ENCODE measurements at regions not wholly inside any gene's neighbourhood (a gene's known extent, or its start where the extent isn't known, plus 50 kb on each side); places are given as distances from the start of the nearest gene placed in this dataset.
A peak's percentile ranks its signal among the peaks of the same experiment; 100 is the strongest.
"Not testable (repeated sequence)": the region's sequence is repeated elsewhere in the genome, so short reads cannot be mapped to it uniquely, and the experiment has no call there.

DNA sequence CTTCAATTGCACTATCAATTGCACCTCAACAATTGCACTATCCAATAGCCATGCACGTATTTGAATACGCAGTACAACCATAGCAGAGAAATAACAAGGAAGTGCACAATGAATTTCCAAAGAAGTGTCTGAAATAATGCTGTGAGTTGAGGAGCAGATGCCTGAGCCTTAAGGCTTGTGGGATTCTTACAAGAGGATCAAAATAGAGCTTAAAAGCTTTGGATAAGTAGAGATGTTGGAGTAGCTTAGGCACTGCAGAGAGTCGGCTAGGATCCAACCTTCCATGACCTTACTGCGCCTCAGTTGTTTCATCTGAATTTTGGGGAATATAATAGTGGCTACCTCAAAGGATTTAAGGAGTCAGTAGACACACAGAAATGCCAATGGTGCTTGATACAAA is 196.1 kb upstream of the FLRT2 start:
- no peak for DNase-seq

DNA sequence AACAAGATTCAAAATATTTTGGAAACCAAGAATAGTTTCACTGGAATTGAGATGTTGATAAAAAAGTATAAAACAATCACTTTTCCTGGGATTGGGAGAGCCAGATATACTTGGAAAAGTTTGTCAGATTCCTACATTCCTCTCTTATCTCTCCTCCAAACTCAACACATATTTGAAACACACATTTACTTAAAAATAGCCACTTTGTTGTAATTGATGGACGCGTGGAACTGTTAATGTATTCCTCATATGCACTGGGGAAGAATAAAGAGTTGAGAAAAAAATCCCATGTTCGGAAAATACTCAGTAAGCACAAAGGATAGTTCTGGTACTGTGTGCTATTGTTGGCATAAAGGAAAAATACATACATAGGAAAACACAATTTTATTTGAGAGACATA is 195.6 kb upstream of the FLRT2 start:
- DNase-seq: no peak

- no peak for DNase-seq
These were observed 193.7 kb upstream of the FLRT2 start for GRCh38 chr14:85336257-85336656.

DNA sequence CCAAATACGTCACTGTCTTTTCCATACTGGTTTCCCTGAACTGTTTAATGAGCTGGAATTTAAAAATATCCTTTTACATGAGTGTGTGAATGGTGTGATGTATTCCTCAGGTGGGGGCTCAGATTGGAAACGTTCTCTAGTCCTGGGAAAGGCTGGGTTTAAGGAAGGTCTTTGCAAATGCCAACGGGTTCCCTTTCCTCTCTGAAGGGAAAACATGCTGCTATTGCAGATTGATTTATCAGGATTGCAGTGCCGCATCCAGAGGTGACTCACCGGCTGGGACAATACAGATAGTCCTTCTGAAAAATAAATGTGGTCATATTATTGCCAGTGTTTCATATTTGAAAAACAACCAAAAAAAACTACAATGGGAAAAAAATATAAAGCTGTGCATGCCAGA is 193.1 kb upstream of the FLRT2 start:
- no peak for DNase-seq

DNA sequence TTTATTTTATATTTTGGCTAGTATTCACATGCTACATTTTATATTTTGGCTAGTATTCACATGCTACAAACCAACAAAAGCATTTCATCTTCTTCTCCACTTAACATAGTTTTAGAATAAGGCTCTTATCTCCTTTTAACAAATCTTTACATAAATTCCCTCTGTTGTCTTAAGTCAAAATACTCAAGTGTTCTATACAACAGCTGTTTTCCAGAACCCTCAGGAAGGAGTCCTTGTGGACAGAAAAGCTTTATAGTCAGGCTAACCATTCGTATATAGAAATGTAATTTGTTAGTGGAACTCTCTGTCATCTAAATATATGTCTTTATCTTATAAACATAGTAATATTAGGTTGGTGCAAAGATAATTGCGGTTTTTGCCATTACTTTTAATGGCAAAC is 191.0 kb upstream of the FLRT2 start:
- no peak for DNase-seq

- DNase-seq: no peak
These were observed 186.9 kb upstream of the FLRT2 start for GRCh38 chr14:85342858-85343607.

- no peak for DNase-seq
These were observed 185.8 kb upstream of the FLRT2 start for GRCh38 chr14:85344171-85344570.

- no peak for DNase-seq
These were observed 184.9 kb upstream of the FLRT2 start for GRCh38 chr14:85344847-85345570.

- DNase-seq: no peak
These were observed 179.3 kb upstream of the FLRT2 start for GRCh38 chr14:85350667-85351066.

DNA sequence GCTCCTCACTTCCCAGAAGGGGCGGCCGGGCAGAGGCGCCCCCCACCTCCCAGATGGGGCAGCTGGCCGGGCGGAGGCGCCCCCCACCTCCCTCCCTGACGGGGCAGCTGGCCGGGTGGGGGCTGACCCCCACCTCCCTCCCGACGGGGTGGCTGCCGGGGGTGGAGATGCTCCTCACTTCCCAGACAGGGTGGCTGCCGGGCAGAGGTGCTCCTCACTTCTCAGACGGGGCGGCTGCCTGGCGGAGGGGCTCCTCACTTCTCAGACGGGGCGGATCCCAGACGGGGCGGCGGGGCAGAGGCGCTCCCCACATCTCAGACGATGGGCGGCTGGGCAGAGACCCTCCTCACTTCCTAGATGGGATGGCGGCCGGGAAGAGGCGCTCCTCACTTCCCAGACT is 177.4 kb upstream of the FLRT2 start:
- DNase-seq: not testable (repeated sequence)

DNA sequence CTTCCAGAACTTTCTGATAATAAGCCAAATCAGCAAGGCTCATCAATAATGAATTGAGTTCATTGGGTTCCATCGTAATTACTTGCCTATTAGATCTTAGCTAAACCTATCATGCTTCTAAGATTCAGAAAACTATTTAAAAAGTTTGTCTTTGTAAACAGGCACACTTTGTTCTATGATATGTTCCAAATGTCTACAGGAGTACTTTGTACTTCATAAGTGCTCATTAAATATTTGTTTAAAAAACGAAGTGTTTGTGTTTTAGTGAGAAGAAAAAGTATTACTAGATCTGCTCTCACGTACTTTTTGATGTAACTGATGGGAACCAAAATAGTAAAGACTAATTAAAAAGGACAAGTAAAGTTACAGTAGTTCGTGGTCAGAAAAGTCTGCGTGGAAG is 172.8 kb upstream of the FLRT2 start:
- DNase-seq: no peak

- DNase-seq: no peak
These were observed 171.7 kb upstream of the FLRT2 start for GRCh38 chr14:85358136-85358785.

- DNase-seq: peak; percentile 7
These were observed 170.4 kb upstream of the FLRT2 start for GRCh38 chr14:85359505-85359904.

- no peak for DNase-seq
These were observed 166.6 kb upstream of the FLRT2 start for GRCh38 chr14:85363358-85363757.

GRCh38 chr14:85366226-85366625 is 163.7 kb upstream of the FLRT2 start:
- DNase-seq: no peak

DNA sequence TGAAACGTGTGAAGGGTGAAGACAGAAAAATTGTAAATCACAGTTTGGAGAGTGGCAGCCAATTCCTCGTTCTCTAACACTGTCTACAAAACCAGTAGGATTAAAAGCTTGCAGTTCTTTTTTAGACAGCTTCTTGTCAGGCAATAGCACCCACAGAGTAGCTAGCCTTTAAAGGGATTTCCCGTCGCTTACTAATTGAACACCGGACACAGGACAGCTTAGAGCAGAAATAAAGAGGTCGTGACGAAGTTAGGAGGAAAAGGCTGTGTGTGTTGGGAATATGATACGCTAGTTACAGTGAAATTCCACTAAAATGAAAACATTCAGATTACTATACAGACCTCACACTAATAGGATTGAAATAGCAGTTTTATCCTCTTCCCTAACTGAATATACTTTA is 149.1 kb upstream of the FLRT2 start:
- DNase-seq: no peak

DNA sequence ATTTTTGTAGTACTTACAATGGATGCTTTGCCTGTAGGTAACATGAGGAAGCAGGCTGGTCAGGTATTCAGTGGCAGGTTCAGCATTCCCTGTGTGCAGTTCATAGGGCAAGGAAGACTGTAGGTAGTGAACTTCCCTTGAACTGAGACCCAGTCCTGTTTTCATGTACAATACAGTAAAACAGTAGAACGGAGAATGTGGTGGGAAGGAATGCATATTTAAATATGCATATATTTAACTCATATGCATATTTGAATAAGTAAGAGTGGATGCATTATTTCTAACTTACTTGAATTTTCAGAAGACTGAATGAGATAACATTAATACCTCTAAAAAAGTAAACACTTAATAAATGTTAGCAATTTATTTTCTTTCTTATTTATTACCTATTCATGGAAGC is 147.6 kb upstream of the FLRT2 start:
- DNase-seq: no peak

GRCh38 chr14:85387181-85387580 is 142.8 kb upstream of the FLRT2 start:
- no peak for DNase-seq

- no peak for DNase-seq
These were observed 139.7 kb upstream of the FLRT2 start for GRCh38 chr14:85390236-85390635.

DNA sequence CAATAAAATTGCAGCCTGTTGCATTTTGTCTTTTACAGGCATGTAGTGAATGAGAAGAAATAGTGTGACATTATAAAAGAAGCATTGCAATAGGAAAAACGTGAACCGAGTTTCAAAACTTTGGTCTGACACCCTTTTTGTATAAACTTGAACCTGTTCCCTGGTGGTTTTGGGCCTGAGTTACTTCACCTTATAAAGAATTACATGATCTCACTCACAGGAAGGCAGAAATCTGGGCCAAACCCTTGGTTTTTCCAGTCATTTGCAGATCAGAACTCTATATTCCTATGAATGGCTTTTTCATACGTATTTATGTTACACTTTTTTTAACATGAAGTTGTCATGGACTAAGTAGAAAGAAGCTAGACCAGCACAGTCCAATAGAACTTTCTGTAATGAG is 138.5 kb upstream of the FLRT2 start:
- no peak for DNase-seq

GRCh38 chr14:85391892-85392291 is 138.1 kb upstream of the FLRT2 start:
- no peak for DNase-seq

- no peak for DNase-seq
These were observed 130.8 kb upstream of the FLRT2 start for GRCh38 chr14:85399186-85399585.

DNA sequence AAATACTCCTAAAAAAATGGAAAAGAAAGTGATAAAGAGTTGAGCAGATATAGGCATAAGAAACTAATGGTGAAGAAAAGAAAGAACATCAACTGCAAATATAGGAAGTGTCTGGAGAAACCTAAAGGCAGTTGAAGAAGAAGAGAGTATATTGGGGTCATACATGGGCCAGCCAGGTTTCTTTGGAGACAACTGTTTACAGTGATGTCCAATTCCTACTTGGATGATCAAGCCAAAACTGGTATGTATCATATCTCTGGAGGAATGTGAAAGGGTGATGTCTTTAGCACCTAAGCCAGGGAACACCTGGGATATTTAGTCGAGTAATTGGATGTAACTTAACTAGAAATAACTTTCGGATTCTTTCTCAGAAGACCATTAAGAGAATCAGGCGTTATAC is 129.3 kb upstream of the FLRT2 start:
- DNase-seq: no peak

- DNase-seq: no peak
These were observed 128.6 kb upstream of the FLRT2 start for GRCh38 chr14:85401384-85401783.

Data from DMS53 (cell line).